ENCODE measurements at regions not wholly inside any gene's neighbourhood (a gene's known extent, or its start where the extent isn't known, plus 50 kb on each side); places are given as distances from the start of the nearest gene placed in this dataset.

DNA sequence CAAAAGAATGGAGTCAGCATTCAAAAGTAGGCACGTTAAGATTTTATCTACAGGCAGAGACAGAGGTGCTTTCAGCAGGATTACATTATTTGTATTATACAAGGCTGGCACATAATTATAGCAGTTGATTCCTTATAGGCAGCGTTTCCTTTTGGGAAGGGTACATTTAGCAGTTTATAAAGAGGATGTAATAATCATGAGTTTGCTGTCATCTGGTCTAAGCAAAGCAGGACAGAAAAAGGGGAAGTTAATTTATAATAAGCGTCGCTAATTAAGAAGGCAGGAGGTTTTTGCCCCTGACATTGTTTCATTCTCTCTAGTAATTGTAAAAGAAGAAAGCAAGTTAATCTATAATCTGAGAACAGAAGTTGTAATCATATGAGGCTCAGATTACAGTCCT, 259.9 kb upstream of the MDGA2 start:
- TF ChIP-seq, protein P1, sequence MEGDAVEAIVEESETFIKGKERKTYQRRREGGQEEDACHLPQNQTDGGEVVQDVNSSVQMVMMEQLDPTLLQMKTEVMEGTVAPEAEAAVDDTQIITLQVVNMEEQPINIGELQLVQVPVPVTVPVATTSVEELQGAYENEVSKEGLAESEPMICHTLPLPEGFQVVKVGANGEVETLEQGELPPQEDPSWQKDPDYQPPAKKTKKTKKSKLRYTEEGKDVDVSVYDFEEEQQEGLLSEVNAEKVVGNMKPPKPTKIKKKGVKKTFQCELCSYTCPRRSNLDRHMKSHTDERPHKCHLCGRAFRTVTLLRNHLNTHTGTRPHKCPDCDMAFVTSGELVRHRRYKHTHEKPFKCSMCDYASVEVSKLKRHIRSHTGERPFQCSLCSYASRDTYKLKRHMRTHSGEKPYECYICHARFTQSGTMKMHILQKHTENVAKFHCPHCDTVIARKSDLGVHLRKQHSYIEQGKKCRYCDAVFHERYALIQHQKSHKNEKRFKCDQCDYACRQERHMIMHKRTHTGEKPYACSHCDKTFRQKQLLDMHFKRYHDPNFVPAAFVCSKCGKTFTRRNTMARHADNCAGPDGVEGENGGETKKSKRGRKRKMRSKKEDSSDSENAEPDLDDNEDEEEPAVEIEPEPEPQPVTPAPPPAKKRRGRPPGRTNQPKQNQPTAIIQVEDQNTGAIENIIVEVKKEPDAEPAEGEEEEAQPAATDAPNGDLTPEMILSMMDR (IDR thresholded peaks at IDR 0.05) = no peak
- TF ChIP-seq POLR2A (IDR thresholded peaks at IDR 0.05) (no peak), EP300 (IDR thresholded peaks at IDR 0.05) (no peak)

Measured in ovary (tissue), 3 donors.